Breast epithelium (tissue), 3 donors: ENCODE measurements at regions not wholly inside any gene's neighbourhood (a gene's known extent, or its start where the extent isn't known, plus 50 kb on each side); places are given as distances from the start of the nearest gene placed in this dataset.

Experiments used
- POLR2A ChIP-seq: fragments of 450-650 bp; IDR thresholded peaks from one replicate; pipeline ENCODE4 v1.6.1; 2016; ENCODE audit warnings: antibody characterized with exemption, mild to moderate bottlenecking, moderate library complexity
- POLR2AphosphoS5 ChIP-seq, 3 donors: sonication (generic); formaldehyde crosslinking; IDR thresholded peaks; one replicate each; pipeline ENCODE4 v1.6.1; 2017; ENCODE audit warnings: antibody characterized with exemption in 3 of 3
- TF ChIP-seq, protein P1 (sequence below), 3 donors: fragments of 450-650 bp; IDR thresholded peaks; one replicate each; pipeline ENCODE4 v1.5.1; 2016 to 2017; ENCODE audit warnings: antibody characterized with exemption in 3 of 3, mild to moderate bottlenecking in 3 of 3, moderate library complexity in 3 of 3

DNA sequence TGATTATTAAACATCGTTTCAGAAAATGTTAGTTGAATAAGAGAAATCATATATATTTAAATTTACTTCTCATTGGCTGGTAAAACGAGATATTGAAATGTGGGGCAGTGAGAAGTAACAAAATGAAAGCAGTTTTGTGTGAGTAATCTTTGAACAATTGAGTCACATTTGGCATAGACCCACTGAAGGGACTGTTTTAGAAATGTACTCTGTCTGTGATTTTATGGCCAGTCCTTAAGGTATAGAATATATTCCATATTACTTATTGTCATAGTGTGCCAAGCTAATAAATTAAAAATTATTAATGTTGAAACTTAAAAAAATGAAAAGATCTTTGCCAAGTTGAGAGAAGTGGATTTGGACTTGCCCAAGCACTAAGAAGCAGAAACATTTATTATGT lies 222.4 kb upstream of the COL3A1 start:
- TF ChIP-seq POLR2A, result no peak
- TF ChIP-seq, protein P1, sequence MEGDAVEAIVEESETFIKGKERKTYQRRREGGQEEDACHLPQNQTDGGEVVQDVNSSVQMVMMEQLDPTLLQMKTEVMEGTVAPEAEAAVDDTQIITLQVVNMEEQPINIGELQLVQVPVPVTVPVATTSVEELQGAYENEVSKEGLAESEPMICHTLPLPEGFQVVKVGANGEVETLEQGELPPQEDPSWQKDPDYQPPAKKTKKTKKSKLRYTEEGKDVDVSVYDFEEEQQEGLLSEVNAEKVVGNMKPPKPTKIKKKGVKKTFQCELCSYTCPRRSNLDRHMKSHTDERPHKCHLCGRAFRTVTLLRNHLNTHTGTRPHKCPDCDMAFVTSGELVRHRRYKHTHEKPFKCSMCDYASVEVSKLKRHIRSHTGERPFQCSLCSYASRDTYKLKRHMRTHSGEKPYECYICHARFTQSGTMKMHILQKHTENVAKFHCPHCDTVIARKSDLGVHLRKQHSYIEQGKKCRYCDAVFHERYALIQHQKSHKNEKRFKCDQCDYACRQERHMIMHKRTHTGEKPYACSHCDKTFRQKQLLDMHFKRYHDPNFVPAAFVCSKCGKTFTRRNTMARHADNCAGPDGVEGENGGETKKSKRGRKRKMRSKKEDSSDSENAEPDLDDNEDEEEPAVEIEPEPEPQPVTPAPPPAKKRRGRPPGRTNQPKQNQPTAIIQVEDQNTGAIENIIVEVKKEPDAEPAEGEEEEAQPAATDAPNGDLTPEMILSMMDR (IDR thresholded peaks at IDR 0.05), result no peak
- no peak for TF ChIP-seq POLR2AphosphoS5 (IDR thresholded peaks at IDR 0.05)
